HG03457 (cell line): ENCODE measurements at regions not wholly inside any gene's neighbourhood (a gene's known extent, or its start where the extent isn't known, plus 50 kb on each side); places are given as distances from the start of the nearest gene placed in this dataset.
"Not testable (repeated sequence)": the region's sequence is repeated elsewhere in the genome, so short reads cannot be mapped to it uniquely, and the experiment has no call there.

Experiments used
- ATAC-seq: cut with Tn5 transposase; IDR thresholded peaks from one replicate; pipeline ENCODE4 v1.9.1; 2021; ENCODE audit warnings: moderate number of reproducible peaks; ENCODE audit not compliant: unreplicated experiment

DNA sequence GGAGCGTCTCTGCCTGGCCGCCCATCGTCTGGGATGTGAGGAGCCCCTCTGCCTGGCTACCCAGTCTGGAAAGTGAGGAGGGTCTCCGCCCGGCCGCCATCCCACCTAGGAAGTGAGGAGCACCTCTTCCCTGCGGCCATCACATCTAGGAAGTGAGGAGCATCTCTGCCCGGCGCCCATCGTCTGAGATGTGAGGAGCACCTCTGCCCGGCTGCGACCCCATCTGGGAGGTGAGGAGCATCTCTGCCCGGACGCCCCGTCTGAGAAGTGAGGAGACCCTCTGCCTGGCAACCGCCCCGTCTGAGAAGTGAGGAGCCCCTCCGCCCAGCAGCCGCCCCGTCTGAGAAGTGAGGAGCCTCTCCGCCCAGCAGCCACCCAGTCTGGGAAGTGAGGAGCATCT, 84.5 kb downstream of the IDS start:
- ATAC-seq: not testable (repeated sequence)

GRCh38 chrX:149398027-149398426, 107.1 kb downstream of the IDS start:
- no peak for ATAC-seq

DNA sequence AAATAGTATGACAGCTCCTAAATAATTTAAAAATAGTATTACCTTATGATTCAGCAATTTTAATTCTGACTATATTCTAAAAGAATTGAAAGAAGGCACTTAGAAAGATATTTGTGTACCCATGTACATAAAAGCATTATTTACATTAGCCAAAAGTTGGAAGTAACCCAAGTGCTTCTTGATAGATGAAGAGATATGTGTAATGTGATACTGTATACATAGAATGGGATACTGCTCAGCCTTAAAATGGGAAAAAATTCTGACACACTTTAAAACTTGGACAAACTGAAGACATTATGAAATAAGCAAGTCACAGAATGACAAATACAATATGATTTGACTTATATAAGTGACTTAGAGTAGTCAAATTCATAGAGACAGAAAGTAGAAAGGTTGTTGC, 112.2 kb downstream of the IDS start:
- no peak for ATAC-seq

GRCh38 chrX:149383852-149384251, 121.3 kb downstream of the IDS start:
- ATAC-seq: no peak

- no peak for ATAC-seq
These were observed 130.4 kb downstream of the IDS start for GRCh38 chrX:149374751-149375150.

DNA sequence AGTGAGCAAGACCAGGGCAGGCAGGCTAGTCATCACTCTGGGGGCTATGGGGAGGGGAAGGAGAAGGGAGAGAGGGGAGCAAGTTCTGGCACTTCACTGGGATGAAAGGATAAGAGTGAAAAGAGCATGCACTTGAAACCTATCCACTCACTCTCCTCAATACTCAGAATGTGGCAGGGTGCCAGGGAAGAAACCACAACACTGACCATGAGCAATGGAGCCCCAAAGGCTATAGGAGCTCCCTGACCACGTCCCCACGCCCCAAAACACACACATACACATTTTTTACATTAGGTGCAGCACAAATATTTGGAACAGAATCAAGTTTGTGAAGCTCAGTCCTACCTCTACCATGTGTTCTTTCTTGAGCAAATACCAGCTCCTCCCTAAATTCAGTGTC, 132.2 kb downstream of the IDS start:
- ATAC-seq: no peak

DNA sequence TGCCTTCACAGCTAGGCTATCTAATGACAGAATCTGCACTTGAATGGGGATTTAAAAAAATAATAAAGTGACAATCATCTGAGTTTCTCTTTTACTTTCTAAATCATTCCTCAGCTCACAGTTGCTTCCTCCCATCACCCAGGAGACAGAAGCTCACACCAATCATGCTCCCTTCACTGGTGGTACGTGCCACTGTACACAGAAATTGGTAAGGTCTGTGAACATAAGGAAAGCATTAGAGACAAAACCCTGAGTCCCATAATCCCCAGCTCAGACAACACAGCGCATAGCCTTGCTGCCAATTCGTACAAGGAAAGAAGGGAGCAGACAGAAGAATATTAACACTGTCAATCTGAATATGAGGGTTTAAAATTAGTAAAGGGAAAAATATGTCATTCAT, 133.1 kb downstream of the IDS start:
- no peak for ATAC-seq

DNA sequence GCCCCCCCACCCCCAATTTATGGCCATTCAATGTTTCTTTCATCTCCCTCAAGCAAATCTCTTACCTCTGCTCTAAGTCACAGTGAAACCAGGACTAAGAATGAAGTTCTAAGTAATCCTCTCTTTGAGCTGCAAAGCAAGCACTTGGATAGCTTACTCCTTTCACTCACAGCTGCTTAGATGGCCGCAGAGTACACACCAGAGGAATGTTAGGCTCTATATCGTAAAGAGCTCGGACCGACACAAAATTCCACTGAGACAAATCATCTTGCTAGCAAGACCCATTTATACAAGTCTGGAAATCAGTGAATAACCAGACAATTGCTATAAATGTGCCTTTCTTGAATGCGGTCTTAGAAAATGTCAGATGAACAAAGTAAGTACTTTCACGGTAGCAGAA, 135.0 kb downstream of the IDS start:
- ATAC-seq: no peak

DNA sequence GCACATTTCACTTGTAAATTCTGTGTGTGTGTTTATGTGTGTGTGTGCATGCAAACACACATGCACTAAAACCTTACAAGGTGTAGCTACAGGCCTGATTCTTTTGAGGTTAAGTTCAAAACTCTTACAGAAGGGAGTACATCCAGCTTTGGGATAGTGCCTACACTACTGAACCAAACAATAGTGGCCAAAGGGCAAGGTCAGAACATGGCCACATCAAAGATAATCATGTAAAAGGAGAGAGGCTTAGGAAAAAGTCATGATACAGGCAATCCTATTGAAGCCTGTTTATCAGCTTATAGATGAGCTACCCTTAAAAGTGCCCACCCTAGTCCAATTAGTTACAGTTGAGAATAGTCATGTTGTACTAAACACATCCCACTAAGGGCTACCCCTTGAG, 139.6 kb downstream of the IDS start:
- ATAC-seq: no peak

- no peak for ATAC-seq
These were observed 140.0 kb downstream of the IDS start for GRCh38 chrX:149365061-149365460.

DNA sequence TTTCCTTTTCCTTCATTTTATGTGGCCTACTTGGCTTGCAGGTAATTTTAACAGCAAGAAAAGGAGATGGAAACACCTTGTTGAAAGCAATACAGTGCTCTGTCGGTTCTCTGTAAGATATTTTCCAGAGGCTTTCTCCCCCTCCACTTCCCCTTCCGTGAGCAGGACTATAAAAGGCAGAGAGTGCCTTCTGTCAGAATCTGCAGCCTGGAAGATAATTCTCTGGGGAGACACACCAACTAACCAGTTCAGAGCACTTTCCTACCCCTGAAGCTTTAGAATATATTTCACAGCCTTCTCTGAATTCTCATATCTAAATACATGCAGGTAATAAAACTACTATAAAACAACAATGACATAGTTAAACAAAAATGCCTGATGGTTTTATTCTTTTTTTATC, 141.1 kb downstream of the IDS start:
- no peak for ATAC-seq

DNA sequence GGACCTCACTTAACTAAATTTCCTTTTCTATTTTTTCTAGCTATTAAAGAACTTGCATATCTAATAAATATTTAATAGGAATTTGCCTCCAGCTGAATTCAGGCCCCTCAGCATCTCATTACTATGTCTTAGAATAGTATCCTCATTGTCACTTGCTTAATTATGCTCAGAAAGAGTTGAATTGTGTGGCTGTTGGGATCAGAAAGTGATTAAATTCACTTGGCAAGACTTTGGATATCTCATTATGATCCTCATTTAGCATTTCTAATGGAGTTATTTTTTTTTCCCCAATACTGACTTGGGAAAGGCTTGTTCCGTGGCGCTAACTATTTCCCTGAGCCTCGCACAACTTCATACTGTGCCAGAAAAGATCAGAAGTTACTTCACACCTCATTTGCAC, 158.8 kb downstream of the IDS start:
- no peak for ATAC-seq

DNA sequence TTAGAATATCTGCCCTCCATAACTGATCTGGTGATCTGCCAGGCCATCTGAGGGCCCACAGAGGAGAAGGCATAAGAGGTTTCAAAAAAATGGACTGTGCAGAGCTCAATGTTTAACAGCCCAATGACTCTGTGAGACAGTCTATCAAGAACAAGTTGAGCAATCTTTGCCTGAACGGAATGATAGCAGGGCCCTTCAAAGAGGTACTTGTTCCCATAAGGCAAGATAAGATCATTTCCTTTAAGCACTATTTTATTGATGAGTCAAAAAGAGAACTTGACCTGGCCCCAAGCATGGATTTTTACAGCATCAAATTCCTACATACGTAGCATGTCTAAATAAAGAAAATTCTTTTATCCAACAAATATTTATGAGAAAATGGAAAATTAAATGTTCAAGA, 182.8 kb downstream of the IDS start:
- no peak for ATAC-seq

DNA sequence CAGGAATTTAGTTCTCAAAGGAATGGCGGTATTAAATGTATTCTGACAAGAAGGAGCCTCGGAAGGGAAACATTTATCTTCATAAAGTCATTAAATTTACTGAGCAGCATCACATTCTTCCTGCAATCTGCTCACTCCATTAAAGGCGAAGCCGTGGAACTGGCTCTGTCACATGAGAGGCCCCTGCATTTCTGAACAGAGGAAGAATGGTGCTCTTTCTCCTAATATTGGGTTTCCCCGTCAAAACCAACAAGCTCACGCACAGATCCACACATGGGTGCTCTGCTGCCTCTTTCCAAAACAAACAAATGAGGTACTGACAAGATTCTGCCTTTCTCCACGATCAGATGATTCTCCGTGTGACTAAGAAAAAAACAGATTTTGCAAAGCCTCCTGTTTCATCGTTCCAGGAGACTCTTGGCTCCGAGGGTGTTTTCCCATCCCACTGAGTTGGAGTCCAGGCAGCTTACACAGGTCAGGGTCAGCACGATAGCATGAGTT, 191.2 kb downstream of the IDS start:
- ATAC-seq: no peak

- no peak for ATAC-seq
These were observed 192.1 kb downstream of the IDS start for GRCh38 chrX:149312988-149313387.

DNA sequence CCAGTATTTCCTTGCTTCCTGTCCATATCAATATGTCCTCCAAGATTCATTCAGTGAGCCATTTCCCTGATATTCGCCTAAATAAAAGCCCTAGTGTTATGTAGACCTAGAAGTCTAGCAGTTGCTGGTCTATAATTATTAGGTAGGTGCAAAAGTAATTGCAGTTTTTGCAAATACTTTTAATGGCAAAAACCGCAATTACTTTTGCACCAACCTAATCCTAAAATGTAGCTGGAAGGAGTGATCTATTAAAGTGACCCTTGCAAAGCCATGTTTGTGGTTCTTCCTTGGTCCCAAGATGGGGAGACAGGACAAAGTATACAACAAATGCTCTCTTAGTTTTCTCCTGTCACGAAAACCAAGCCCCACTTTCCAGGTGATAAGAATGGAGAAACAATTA, 193.0 kb downstream of the IDS start:
- ATAC-seq: no peak

DNA sequence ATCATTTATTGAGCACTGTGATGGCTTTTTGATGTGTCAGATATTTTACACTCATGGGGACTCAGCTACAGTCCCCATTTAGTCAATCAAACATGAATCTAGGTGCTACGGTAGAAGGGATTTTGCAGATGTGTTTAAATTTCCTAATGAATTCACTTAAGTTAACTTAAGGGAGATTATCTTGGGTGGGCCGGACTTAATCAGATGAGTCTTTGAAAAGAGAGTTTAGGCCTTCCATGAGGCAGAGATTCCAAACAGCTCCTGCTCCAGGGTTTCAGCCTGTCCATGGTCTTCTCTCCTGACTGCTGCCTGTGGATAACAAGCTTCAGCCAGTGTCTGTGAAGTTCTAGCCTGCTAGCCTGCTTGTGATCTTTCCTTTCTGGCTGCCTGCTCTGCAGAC, 202.4 kb downstream of the IDS start:
- ATAC-seq: no peak

GRCh38 chrX:149298111-149298510, 207.0 kb downstream of the IDS start:
- no peak for ATAC-seq

DNA sequence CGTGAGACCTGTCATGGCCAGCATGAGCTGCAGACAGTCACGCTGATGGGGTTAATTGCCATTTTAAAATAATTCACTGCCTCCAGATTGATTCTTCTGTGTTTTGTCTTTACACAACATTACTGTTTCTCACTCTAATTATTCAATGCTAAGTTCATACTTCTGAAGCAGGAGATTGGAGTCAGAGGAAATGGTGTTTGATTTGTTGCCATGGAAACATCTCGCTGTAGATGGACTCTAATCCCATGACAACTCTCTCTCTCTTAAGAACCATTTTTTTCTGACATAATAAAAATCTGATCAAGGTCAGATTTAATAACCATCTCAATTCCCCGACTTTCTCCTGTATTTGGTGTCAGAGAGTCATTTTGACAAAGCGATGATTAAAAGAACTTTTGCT, 209.0 kb downstream of the IDS start:
- ATAC-seq: no peak

GRCh38 chrX:149286940-149287349, 218.2 kb downstream of the IDS start:
- ATAC-seq: no peak

DNA sequence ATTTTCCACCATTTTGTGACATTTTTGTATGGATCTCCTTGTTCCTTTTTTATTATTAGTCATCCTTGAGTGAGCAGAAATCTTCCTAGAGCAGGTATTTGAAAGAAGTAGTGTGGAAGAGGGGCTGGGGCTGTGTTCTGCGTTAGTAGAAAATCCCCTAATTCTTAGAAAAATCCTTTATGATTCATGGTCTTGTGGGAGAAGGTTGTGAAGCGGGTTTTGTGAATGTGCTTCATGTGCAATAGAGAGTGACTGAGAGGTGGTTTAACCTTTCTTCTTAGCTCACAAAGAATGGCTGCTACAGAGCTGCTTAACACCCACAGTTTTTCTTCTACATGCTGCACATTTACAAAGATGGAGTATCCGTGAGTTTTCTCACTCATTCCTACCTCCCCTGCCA, 220.5 kb downstream of the IDS start:
- ATAC-seq: no peak

- ATAC-seq: no peak
These were observed 221.3 kb downstream of the IDS start for GRCh38 chrX:149283853-149284252.

- ATAC-seq: no peak
These were observed 222.2 kb downstream of the IDS start for GRCh38 chrX:149282909-149283308.

- ATAC-seq: no peak
These were observed 225.1 kb downstream of the IDS start for GRCh38 chrX:149280011-149280410.
